OCI-LY1 (cell line): ENCODE measurements at regions not wholly inside any gene's neighbourhood (a gene's known extent, or its start where the extent isn't known, plus 50 kb on each side); places are given as distances from the start of the nearest gene placed in this dataset.
"Not testable (repeated sequence)": the region's sequence is repeated elsewhere in the genome, so short reads cannot be mapped to it uniquely, and the experiment has no call there.

Experiments
- H2AFZ ChIP-seq: fragments of 200-600 bp; sonication (generic), shearing (Covaris generic); 2 replicates; pipeline ENCODE4 v1.6.0; 2014; ENCODE audit warnings: antibody characterized with exemption, mild to moderate bottlenecking, low read length
- H3F3A ChIP-seq: fragments of 200-600 bp; sonication (generic), shearing (Covaris generic); 2 replicates; pipeline ENCODE4 v1.6.0; 2014; ENCODE audit warnings: mild to moderate bottlenecking, antibody characterized with exemption, low read length, moderate library complexity; ENCODE audit not compliant: insufficient read depth
- H3K27ac ChIP-seq: fragments of 200-600 bp; sonication (generic); 2 replicates; pipeline ENCODE4 v1.5.1; 2014; ENCODE audit warnings: low read length, mixed run types, mild to moderate bottlenecking, low read depth; ENCODE audit not compliant: poor library complexity, severe bottlenecking
- H3K27me3 ChIP-seq: fragments of 200-600 bp; sonication (generic); 2 replicates; pipeline ENCODE4 v1.6.0; 2014; ENCODE audit warnings: antibody characterized with exemption, mild to moderate bottlenecking, low read length, moderate library complexity; ENCODE audit not compliant: insufficient read depth
- H3K36me3 ChIP-seq: fragments of 200-600 bp; sonication (generic); 2 replicates; pipeline ENCODE4 v1.6.1; 2014; ENCODE audit warnings: mild to moderate bottlenecking, antibody characterized with exemption, low read length, moderate library complexity, mixed read lengths; ENCODE audit not compliant: insufficient read depth
- H3K4me1 ChIP-seq: fragments of 200-600 bp; sonication (generic); 2 replicates; pipeline ENCODE4 v1.5.1; 2014; ENCODE audit warnings: mild to moderate bottlenecking, low read length, moderate library complexity; ENCODE audit not compliant: insufficient read depth, severe bottlenecking
- H3K4me2 ChIP-seq: fragments of 200-600 bp; sonication (generic), shearing (Covaris generic); 2 replicates; pipeline ENCODE4 v1.6.1; 2014; ENCODE audit warnings: low read length
- H3K4me3 ChIP-seq: fragments of 200-600 bp; sonication (generic); 2 replicates; pipeline ENCODE4 v1.5.1; 2014; ENCODE audit warnings: low read length, low read depth, mild to moderate bottlenecking, mixed read lengths; ENCODE audit not compliant: poor library complexity, severe bottlenecking
- H3K79me2 ChIP-seq: fragments of 200-600 bp; shearing (Covaris generic); 2 replicates; pipeline ENCODE4 v1.6.1; 2016; ENCODE audit warnings: mixed run types, low read length, mixed read lengths; ENCODE audit not compliant: insufficient read depth
- H3K9ac ChIP-seq: fragments of 200-600 bp; sonication (generic), shearing (Covaris generic); 2 replicates; pipeline ENCODE4 v1.6.1; 2014; ENCODE audit warnings: mild to moderate bottlenecking, low read length, mixed read lengths
- H3K9me2 ChIP-seq: fragments of 200-600 bp; sonication (generic), shearing (Covaris generic); 2 replicates; pipeline ENCODE4 v1.6.1; 2014; ENCODE audit warnings: low read depth, mild to moderate bottlenecking, low read length, mixed read lengths
- H3K9me3 ChIP-seq: fragments of 200-600 bp; shearing (Covaris generic); 2 replicates; pipeline ENCODE4 v1.6.1; 2014; ENCODE audit warnings: low read length, mixed read lengths
- H4K20me1 ChIP-seq: fragments of 200-600 bp; sonication (generic), shearing (Covaris generic); 2 replicates; pipeline ENCODE4 v1.6.0; 2016; ENCODE audit warnings: mild to moderate bottlenecking, low read length; ENCODE audit not compliant: insufficient read depth
- CTCF ChIP-seq: fragments of 200-600 bp; sonication (generic), shearing (Covaris generic); IDR thresholded peaks from 2 replicates; pipeline ENCODE4 v1.5.1; 2017; ENCODE audit warnings: mild to moderate bottlenecking, antibody characterized with exemption, low read length, moderate library complexity, mixed read lengths
- EZH2 ChIP-seq: fragments of 200-600 bp; sonication (generic), shearing (Covaris generic); IDR thresholded peaks from 2 replicates; pipeline ENCODE4 v1.8.0; 2017; ENCODE audit warnings: borderline replicate concordance, mixed run types, mild to moderate bottlenecking, antibody characterized with exemption, low read length, moderate library complexity, mixed read lengths

GRCh38 chr13:56622840-56623239 is 517.9 kb upstream of the PRR20A start:
- TF ChIP-seq CTCF (no peak), EZH2 (no peak)
- Histone ChIP-seq H3K4me3 (no peak overlapping the region), H3K4me1 (no peaks in the 10 kb centered on the region), H3K9me2 (no peaks in the 10 kb centered on the region), H3K27me3 (no peaks in the 10 kb centered on the region), H3K4me2 (no peak overlapping the region), H3F3A (no peaks in the 10 kb centered on the region), H3K9me3 (0 out of 2 replicates have a peak, but pooled peaks cover 3% of the 10 kb centered on the region), H4K20me1 (no peaks in the 10 kb centered on the region), H3K36me3 (no peaks in the 10 kb centered on the region), H3K79me2 (no peaks in the 10 kb centered on the region), H3K27ac (no peak overlapping the region), H2AFZ (no peak overlapping the region), H3K9ac (no peak overlapping the region)

GRCh38 chr13:56628886-56629285 is 511.8 kb upstream of the PRR20A start:
- H4K20me1 ChIP-seq, H3K9me3 ChIP-seq, H3K79me2 ChIP-seq, H3F3A ChIP-seq, H3K27me3 ChIP-seq, H3K9ac ChIP-seq, H3K36me3 ChIP-seq, H3K4me1 ChIP-seq, H3K9me2 ChIP-seq, H3K4me2 ChIP-seq, H2AFZ ChIP-seq, H3K4me3 ChIP-seq, H3K27ac ChIP-seq: not testable (repeated sequence)

- H3K4me2 ChIP-seq, H4K20me1 ChIP-seq, H3K9ac ChIP-seq, H3K9me3 ChIP-seq, H2AFZ ChIP-seq, H3K4me1 ChIP-seq, H3K36me3 ChIP-seq, H3K9me2 ChIP-seq, H3F3A ChIP-seq, H3K27me3 ChIP-seq, H3K4me3 ChIP-seq, H3K27ac ChIP-seq, H3K79me2 ChIP-seq: not testable (repeated sequence)
These were observed 509.7 kb upstream of the PRR20A start for GRCh38 chr13:56631060-56631459.

- TF ChIP-seq CTCF (no peak), EZH2 (no peak)
- Histone ChIP-seq H3K4me2 (no peak overlapping the region), H3K36me3 (no peaks in the 10 kb centered on the region), H3K27ac (no peak overlapping the region), H3K4me3 (no peak overlapping the region), H2AFZ (no peak overlapping the region), H3K9me3 (no peaks in the 10 kb centered on the region), H4K20me1 (no peaks in the 10 kb centered on the region), H3K4me1 (no peaks in the 10 kb centered on the region), H3K79me2 (no peaks in the 10 kb centered on the region), H3K9ac (no peak overlapping the region), H3K9me2 (no peaks in the 10 kb centered on the region), H3F3A (no peaks in the 10 kb centered on the region), H3K27me3 (no peaks in the 10 kb centered on the region)
These were observed 487.7 kb upstream of the PRR20A start for GRCh38 chr13:56653043-56653442.
